Endothelial cell of umbilical vein (primary cell): ENCODE measurements at regions not wholly inside any gene's neighbourhood (a gene's known extent, or its start where the extent isn't known, plus 50 kb on each side); places are given as distances from the start of the nearest gene placed in this dataset.

Experiments used
- BruUV-seq: library from RNA; stranded (reverse); fragments of 400-500 nt; replicated peaks from 2 replicates; lab custom pipeline; 2021; lab: Mats Ljungman, UMichigan
- CTCF ChIA-PET: fragments of 300-600, 350-600 bp; sonication (Branson Sonifier 250); formaldehyde crosslinking; loops from one replicate; lab custom pipeline; 2021; ENCODE audit warnings: antibody characterized with exemption, inconsistent platforms; lab: Charles Lee
- POLR2A ChIA-PET: fragments of 300-600, 350-600 bp; sonication (Branson Sonifier 250); formaldehyde crosslinking; loops from one replicate; lab custom pipeline; 2021; ENCODE audit warnings: antibody characterized with exemption, inconsistent platforms; lab: Charles Lee
- DNase-seq: peaks from one replicate; pipeline ENCODE4 v3.0.0-alpha.2; 2011; ENCODE audit warnings: low read depth, low spot score
- FAIRE-seq: peaks from 2 replicates; lab custom pipeline; 2011; peaks lifted over from hg19 to GRCh38; lab: Jason Lieb, UNC
- H2AFZ ChIP-seq: 2 replicates; pipeline ENCODE4 v1.6.0; 2012; ENCODE audit warnings: low read depth, low read length, control low read depth, inconsistent platforms
- H3K27ac ChIP-seq: 2 replicates; pipeline ENCODE4 v1.5.1; 2011; ENCODE audit warnings: low read depth, mild to moderate bottlenecking, control low read depth, low read length, moderate library complexity; ENCODE audit not compliant: insufficient read depth
- H3K27me3 ChIP-seq, 2 experiments: 2 replicates each; pipeline versions ENCODE4 v1.6.0 to v1.6.1; 2011; ENCODE audit warnings: low read length in 2 of 2, mixed read lengths in 1 of 2; ENCODE audit not compliant: control insufficient read depth in 2 of 2, insufficient read depth in 2 of 2
- H3K36me3 ChIP-seq, 2 experiments: 2 replicates in 1 of 2; 3 replicates in 1 of 2; pipeline ENCODE4 v1.5.1; 2011; ENCODE audit warnings: low read length in 2 of 2, mild to moderate bottlenecking in 1 of 2, moderate library complexity in 1 of 2; ENCODE audit not compliant: control insufficient read depth in 2 of 2, insufficient read depth in 2 of 2; ENCODE audit errors: extremely low read depth in 1 of 2
- H3K4me1 ChIP-seq: 3 replicates; pipeline ENCODE4 v1.5.1; 2011; ENCODE audit warnings: mild to moderate bottlenecking, low read length; ENCODE audit not compliant: control insufficient read depth, insufficient read depth; ENCODE audit errors: extremely low read depth
- H3K4me2 ChIP-seq: 2 replicates; pipeline ENCODE4 v1.6.1; 2011; ENCODE audit warnings: low read length, control low read depth, mixed read lengths; ENCODE audit not compliant: insufficient read depth
- H3K4me3 ChIP-seq, 3 experiments: fragments of 200-600 bp in 1 of 3; sonication (generic), shearing (Covaris generic) in 1 of 3; replicated peaks in 1 of 3; 2 replicates each; pipeline ENCODE4 v1.5.1; 2011 to 2016; ENCODE audit warnings: control low read depth in 3 of 3, low read length in 3 of 3, mild to moderate bottlenecking in 2 of 3, inconsistent platforms in 1 of 3, low read depth in 1 of 3, moderate library complexity in 1 of 3; ENCODE audit not compliant: insufficient read depth in 1 of 3
- H3K79me2 ChIP-seq: 2 replicates; pipeline ENCODE4 v1.6.0; 2012; ENCODE audit warnings: low read length, inconsistent platforms; ENCODE audit not compliant: control insufficient read depth, insufficient read depth
- H3K9ac ChIP-seq: replicated peaks from 2 replicates; pipeline ENCODE3; 2011; ENCODE audit warnings: low read length, control low read depth; ENCODE audit not compliant: insufficient read depth; ENCODE audit errors: extremely low read depth
- H3K9me1 ChIP-seq: replicated peaks from 3 replicates; pipeline ENCODE4 v1.6.0; 2011; ENCODE audit warnings: mild to moderate bottlenecking, low read length; ENCODE audit not compliant: control insufficient read depth, insufficient read depth; ENCODE audit errors: extremely low read depth
- H3K9me3 ChIP-seq: replicated peaks from 2 replicates; pipeline ENCODE4 v1.5.1; 2012; ENCODE audit warnings: low read length, inconsistent platforms; ENCODE audit not compliant: control insufficient read depth, insufficient read depth
- H4K20me1 ChIP-seq: replicated peaks from 2 replicates; pipeline ENCODE3; 2011; ENCODE audit warnings: mild to moderate bottlenecking, low read length; ENCODE audit not compliant: control insufficient read depth, insufficient read depth; ENCODE audit errors: extremely low read depth
- CTCF ChIP-seq, 2 donors: IDR thresholded peaks; 1 replicate in 1 of 2; 2 replicates in 1 of 2; pipeline ENCODE4 v1.5.1; 2011; ENCODE audit warnings: low read length in 2 of 2, mild to moderate bottlenecking in 2 of 2, moderate library complexity in 2 of 2, control low read depth in 1 of 2, inconsistent platforms in 1 of 2, low read depth in 1 of 2; ENCODE audit not compliant: insufficient read depth in 1 of 2; ENCODE audit errors: extremely low read depth in 1 of 2
- EZH2 ChIP-seq: IDR thresholded peaks from 2 replicates; pipeline ENCODE4 v1.6.1; 2012; ENCODE audit warnings: borderline replicate concordance, low read depth, mild to moderate bottlenecking, moderate library complexity, low read length, inconsistent platforms; ENCODE audit not compliant: severe bottlenecking
- FOS ChIP-seq: IDR thresholded peaks from 2 replicates; pipeline ENCODE4 v1.6.1; 2011; ENCODE audit warnings: mild to moderate bottlenecking, low read length, moderate library complexity, borderline replicate concordance; ENCODE audit not compliant: insufficient read depth
- GATA2 ChIP-seq: IDR thresholded peaks from 2 replicates; pipeline ENCODE4 v1.7.0; 2011; ENCODE audit warnings: low read depth, mild to moderate bottlenecking, moderate library complexity, mixed read lengths, low read length; ENCODE audit not compliant: insufficient read length, insufficient read depth
- JUN ChIP-seq: IDR thresholded peaks from 2 replicates; pipeline ENCODE4 v1.6.1; 2011; ENCODE audit warnings: borderline replicate concordance, low read depth; ENCODE audit not compliant: insufficient read length, insufficient read depth
- MAX ChIP-seq: IDR thresholded peaks from 2 replicates; pipeline ENCODE4 v1.6.1; 2011; ENCODE audit not compliant: insufficient read depth, insufficient read length
- MYC ChIP-seq: IDR thresholded peaks from one replicate; pipeline ENCODE4 v1.6.1; 2011; ENCODE audit warnings: mild to moderate bottlenecking, low read depth, low read length
- POLR2A ChIP-seq: IDR thresholded peaks from 2 replicates; pipeline ENCODE4 v1.6.1; 2012; ENCODE audit warnings: low read depth, mild to moderate bottlenecking, control low read depth, low read length
- POLR2AphosphoS5 ChIP-seq: IDR thresholded peaks from 2 replicates; pipeline ENCODE4 v1.6.1; 2012; ENCODE audit warnings: low read depth, mild to moderate bottlenecking, control low read depth, low read length, moderate library complexity; ENCODE audit not compliant: insufficient read depth
- dilution Hi-C: fragments of 300-500 bp; cut with MboI; formaldehyde crosslinking; loops from one replicate; pipeline ENCODE4 v1.15.0; 2019; ENCODE audit warnings: low sequenced_read_pairs; ENCODE audit not compliant: extremely low pct_ligation_motif_present
- intact Hi-C: fragments of 100-400 bp; cut with micrococcal nuclease; formaldehyde crosslinking; loops from one replicate; pipeline ENCODE4 v1.10.0; 2022

GRCh38 chr12:47378907-47379306, 299.1 kb upstream of the AMIGO2 start:
- H3K9me1 ChIP-seq = no peaks in the 10 kb centered on the region
- H3K4me2 ChIP-seq = peak overlapping the region; percentile 61
- peak overlapping the region; percentile 63 for H3K27ac ChIP-seq
- peaks cover 31% of the 10 kb centered on the region for H3K4me1 ChIP-seq
- intact Hi-C loops = no loop called here
- dilution Hi-C loops = no loop called here
- no peak for TF ChIP-seq CTCF (IDR thresholded peaks at IDR 0.05; ENCODE audit: extremely low read depth in 1 of 2, insufficient read depth in 1 of 2, low read depth in 1 of 2, low read length in 2 of 2)
- TF ChIP-seq FOS = peak; percentile 33
- no peaks in the 10 kb centered on the region for H3K36me3 ChIP-seq
- H3K9ac ChIP-seq = no peak overlapping the region
- BruUV-seq = no TSS peak
- FAIRE-seq (peak; percentile 89), DNase-seq (peak; percentile 89)
- H3K9me3 ChIP-seq = no peaks in the 10 kb centered on the region
- H2AFZ ChIP-seq = peak overlapping the region; percentile 61
- CTCF ChIA-PET = interaction anchor here (2.5 kb wide), 2 partner anchors 15 to 19 kb away, joined by 6 to 14 read pairs; no protein-coding TSS in a partner anchor
- H3K79me2 ChIP-seq = no peaks in the 10 kb centered on the region
- H3K27me3 ChIP-seq = no peaks in the 10 kb centered on the region
- H3K4me3 ChIP-seq = no peak overlapping the region
- H4K20me1 ChIP-seq = no peaks in the 10 kb centered on the region
- POLR2A ChIA-PET = no interaction called here

GRCh38 chr12:47378222-47378582, 298.4 kb upstream of the AMIGO2 start:
- FAIRE-seq = no peak
- no peak overlapping the region for H2AFZ ChIP-seq

More at GRCh38 chr12:47378222-47378582, 298.4 kb upstream of the AMIGO2 start:
- TF ChIP-seq JUN = no peak
- TF ChIP-seq POLR2A = no peak
- TF ChIP-seq FOS = no peak
- TF ChIP-seq POLR2AphosphoS5 = no peak
- no peak for TF ChIP-seq CTCF (IDR thresholded peaks at IDR 0.05; ENCODE audit: extremely low read depth in 1 of 2, insufficient read depth in 1 of 2, low read depth in 1 of 2, low read length in 2 of 2)
- no peak for TF ChIP-seq MYC
- TF ChIP-seq MAX = no peak
- no peak for TF ChIP-seq GATA2
- no peak for TF ChIP-seq EZH2
- intact Hi-C loops (no loop called here), dilution Hi-C loops (no loop called here)
- no TSS peak for BruUV-seq
- no peak overlapping the region for H3K4me3 ChIP-seq
- H3K79me2 ChIP-seq = no peaks in the 10 kb centered on the region
- H4K20me1 ChIP-seq = no peaks in the 10 kb centered on the region
- H3K27ac ChIP-seq = peak overlapping the region; percentile 63
- no peak overlapping the region for H3K9ac ChIP-seq
- H3K9me3 ChIP-seq = no peaks in the 10 kb centered on the region
- no peaks in the 10 kb centered on the region for H3K27me3 ChIP-seq
- DNase-seq = peak; percentile 20
- ChIA-PET POLR2A (no interaction called here), CTCF (interaction anchor here (2.5 kb wide), 1 partner anchor 20 kb away, joined by 14 read pairs; no protein-coding TSS in a partner anchor)
- no peaks in the 10 kb centered on the region for H3K9me1 ChIP-seq
- peaks cover 26% of the 10 kb centered on the region for H3K4me1 ChIP-seq
- peak overlapping the region; percentile 61 for H3K4me2 ChIP-seq
- no peaks in the 10 kb centered on the region for H3K36me3 ChIP-seq
